Peyer's patch (tissue), 4 donors: ENCODE measurements at regions not wholly inside any gene's neighbourhood (a gene's known extent, or its start where the extent isn't known, plus 50 kb on each side); places are given as distances from the start of the nearest gene placed in this dataset.

ENCODE experiments used
- DNase-seq, 3 donors: peaks; one replicate each; pipeline ENCODE4 v3.0.0-alpha.2; 2017 to 2019
- H3K27ac ChIP-seq, 4 donors: fragments of 200-600 bp; sonication (generic); one replicate each; pipeline ENCODE4 v1.5.1; 2016 to 2019
- H3K27me3 ChIP-seq, 2 donors: fragments of 200-600 bp; sonication (generic); one replicate each; pipeline ENCODE4 v1.5.1; 2019
- H3K36me3 ChIP-seq, 3 donors: fragments of 200-600 bp; sonication (generic); one replicate each; pipeline ENCODE4 v1.5.1; 2016 to 2019
- H3K4me1 ChIP-seq, 4 donors: fragments of 200-600 bp; sonication (generic); one replicate each; pipeline ENCODE4 v1.5.1; 2016 to 2019
- H3K4me3 ChIP-seq, 4 donors: fragments of 200-600 bp; sonication (generic); 1 replicate in 3 of 4; 2 replicates in 1 of 4; pipeline ENCODE4 v1.5.1; 2016 to 2019; ENCODE audit warnings: mild to moderate bottlenecking in 1 of 4
- H3K9me3 ChIP-seq, 4 donors: fragments of 200-600 bp; sonication (generic); one replicate each; pipeline ENCODE4 v1.5.1; 2016 to 2019; ENCODE audit warnings: mild to moderate bottlenecking in 1 of 4
- CTCF ChIP-seq, 6 experiments: fragments of 450-650 bp in 4 of 6; fragments of 200-600 bp in 2 of 6; sonication (generic) in 1 of 6; IDR thresholded peaks; one replicate each; pipeline ENCODE4 v1.5.1; 2017 to 2019; ENCODE audit warnings: antibody characterized with exemption in 6 of 6, mild to moderate bottlenecking in 3 of 6, moderate library complexity in 1 of 6
- POLR2A ChIP-seq, 2 donors: fragments of 450-650 bp; IDR thresholded peaks; one replicate each; pipeline ENCODE4 v1.5.1; 2017; ENCODE audit warnings: antibody characterized with exemption in 2 of 2, mild to moderate bottlenecking in 2 of 2, moderate library complexity in 2 of 2

DNA sequence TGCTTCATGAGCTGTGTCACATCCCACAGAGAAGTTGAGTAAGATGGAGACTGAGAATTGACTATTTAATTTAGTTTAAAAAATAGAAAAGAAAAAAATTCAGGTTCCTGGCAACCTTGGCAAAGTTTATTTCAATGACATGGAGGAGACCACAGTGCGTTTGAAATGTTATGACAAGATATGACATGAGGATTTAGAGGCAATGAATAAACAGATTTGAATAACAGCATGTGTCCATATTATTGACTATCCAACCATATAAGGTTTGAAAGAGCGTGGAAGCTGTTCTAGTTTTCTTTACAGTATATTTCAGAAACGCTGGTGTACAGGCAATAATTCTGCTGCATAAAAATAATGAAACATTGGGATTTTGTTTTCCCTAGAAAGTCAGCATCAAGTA is 303.9 kb downstream of the SMOC2 start:
- H3K9me3 ChIP-seq, result no peaks in the 10 kb centered on the region
- no peak overlapping the region for H3K4me3 ChIP-seq
- no peak for TF ChIP-seq CTCF (IDR thresholded peaks at IDR 0.05)
- TF ChIP-seq POLR2A (IDR thresholded peaks at IDR 0.05), result no peak
- no peak for DNase-seq
- H3K4me1 ChIP-seq, result no peaks in the 10 kb centered on the region
- H3K36me3 ChIP-seq, result no peaks in the 10 kb centered on the region
- H3K27ac ChIP-seq, result no peak overlapping the region
- H3K27me3 ChIP-seq, result no peaks in the 10 kb centered on the region

GRCh38 chr6:168741942-168742782 is 301.2 kb downstream of the SMOC2 start:
- DNase-seq, result no peak
- Histone ChIP-seq H3K36me3 (no peaks in the 10 kb centered on the region), H3K27me3 (no peaks in the 10 kb centered on the region), H3K27ac (no peak overlapping the region), H3K4me1 (no peaks in the 10 kb centered on the region), H3K4me3 (no peak overlapping the region), H3K9me3 (no peaks in the 10 kb centered on the region)
- TF ChIP-seq POLR2A (IDR thresholded peaks at IDR 0.05) (no peak), CTCF (IDR thresholded peaks at IDR 0.05) (no peak)

DNA sequence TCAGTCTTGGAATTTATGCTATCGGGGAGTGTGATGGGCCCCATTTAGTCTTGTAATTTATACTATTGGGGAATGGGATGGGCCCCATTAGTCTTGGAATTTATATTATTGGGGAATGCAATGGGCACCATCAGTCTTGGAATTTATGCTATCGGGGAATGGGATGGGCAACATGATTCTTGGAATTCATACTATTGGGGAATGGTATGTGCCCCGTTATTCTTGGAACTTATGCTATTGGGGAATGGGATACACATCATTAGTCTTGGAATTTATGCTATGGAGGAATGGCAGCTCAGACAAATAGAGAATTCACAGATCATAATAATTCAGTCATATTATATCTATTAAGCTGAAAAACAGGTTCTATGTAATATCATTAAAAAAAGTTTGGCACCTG is 300.3 kb downstream of the SMOC2 start:
- Histone ChIP-seq H3K27me3 (no peaks in the 10 kb centered on the region), H3K4me3 (no peak overlapping the region), H3K4me1 (no peaks in the 10 kb centered on the region), H3K27ac (no peak overlapping the region), H3K36me3 (no peaks in the 10 kb centered on the region), H3K9me3 (no peaks in the 10 kb centered on the region)
- TF ChIP-seq POLR2A (IDR thresholded peaks at IDR 0.05), result no peak
- no peak for DNase-seq

DNA sequence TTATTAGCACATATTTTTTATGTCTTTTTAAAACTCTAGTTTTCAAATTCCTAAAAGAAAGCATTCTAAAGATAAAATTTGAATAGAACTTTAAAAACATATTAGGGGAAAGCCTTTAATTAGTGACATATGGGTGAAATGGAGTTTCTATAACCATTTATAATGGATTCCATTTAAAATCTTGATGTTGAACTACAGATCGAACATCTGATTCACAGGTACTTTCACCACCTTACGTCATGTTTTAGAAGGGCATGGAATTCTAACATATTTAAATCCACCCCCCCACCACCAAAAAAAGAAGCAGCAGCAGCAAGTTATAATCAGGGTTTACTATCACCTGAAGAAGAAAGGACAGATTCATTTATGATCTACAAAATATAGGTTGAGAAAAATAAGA is 298.4 kb downstream of the SMOC2 start:
- Histone ChIP-seq H3K36me3 (no peaks in the 10 kb centered on the region), H3K27ac (no peak overlapping the region), H3K9me3 (no peaks in the 10 kb centered on the region), H3K27me3 (no peaks in the 10 kb centered on the region), H3K4me3 (no peak overlapping the region), H3K4me1 (no peaks in the 10 kb centered on the region)
- TF ChIP-seq CTCF (IDR thresholded peaks at IDR 0.05) (no peak), POLR2A (IDR thresholded peaks at IDR 0.05) (no peak)
- no peak for DNase-seq

- no peaks in the 10 kb centered on the region for H3K9me3 ChIP-seq
- H3K27me3 ChIP-seq, result no peaks in the 10 kb centered on the region
- H3K4me3 ChIP-seq, result no peak overlapping the region
- no peak for DNase-seq
- TF ChIP-seq POLR2A (IDR thresholded peaks at IDR 0.05), result no peak
- no peak for TF ChIP-seq CTCF (IDR thresholded peaks at IDR 0.05)
- H3K36me3 ChIP-seq, result no peaks in the 10 kb centered on the region
- H3K4me1 ChIP-seq, result no peaks in the 10 kb centered on the region
- no peak overlapping the region for H3K27ac ChIP-seq
These were observed 296.5 kb downstream of the SMOC2 start for GRCh38 chr6:168737481-168737880.

- TF ChIP-seq CTCF (IDR thresholded peaks at IDR 0.05), result no peak
- no peak for TF ChIP-seq POLR2A (IDR thresholded peaks at IDR 0.05)
- no peaks in the 10 kb centered on the region for H3K4me1 ChIP-seq
- no peak overlapping the region for H3K27ac ChIP-seq
- DNase-seq, result no peak
- no peaks in the 10 kb centered on the region for H3K36me3 ChIP-seq
- H3K4me3 ChIP-seq, result no peak overlapping the region
- H3K27me3 ChIP-seq, result no peaks in the 10 kb centered on the region
- no peaks in the 10 kb centered on the region for H3K9me3 ChIP-seq
These were observed 296.0 kb downstream of the SMOC2 start for GRCh38 chr6:168737014-168737413.
